OCI-LY3 (cell line): ENCODE measurements at regions not wholly inside any gene's neighbourhood (a gene's known extent, or its start where the extent isn't known, plus 50 kb on each side); places are given as distances from the start of the nearest gene placed in this dataset.
"Not testable (repeated sequence)": the region's sequence is repeated elsewhere in the genome, so short reads cannot be mapped to it uniquely, and the experiment has no call there.

ENCODE experiments used
- CTCF ChIP-seq: fragments of 200-600, 300-600 bp; sonication (generic); IDR thresholded peaks from 2 replicates; pipeline ENCODE4 v1.5.1; 2014; ENCODE audit warnings: antibody characterized with exemption, low read length, low read depth
- EZH2phosphoT487 ChIP-seq: fragments of 200-600 bp; shearing (Covaris generic); IDR thresholded peaks from 2 replicates; pipeline ENCODE4 v1.6.1; 2018; ENCODE audit warnings: antibody characterized with exemption, mixed run types, low read depth

GRCh38 chr16:77056597-77056996 lies 134.4 kb upstream of the MON1B start:
- TF ChIP-seq EZH2phosphoT487, CTCF: not testable (repeated sequence)
